K562 (cell line): ENCODE measurements at regions not wholly inside any gene's neighbourhood (a gene's known extent, or its start where the extent isn't known, plus 50 kb on each side); places are given as distances from the start of the nearest gene placed in this dataset.

Source experiments
- ATAC-seq: fragments of 200-7000 bp; cut with Tn5 transposase; 3 replicates; pipeline ENCODE4 v1.9.1; 2020; ENCODE audit warnings: moderate library complexity
- BruUV-seq: library from RNA; stranded (reverse); fragments of 400-500 nt; replicated peaks from 2 replicates; lab custom pipeline; 2021; lab: Mats Ljungman, UMichigan
- CTCF ChIA-PET: fragments of 300-600 bp; formaldehyde crosslinking; extraction: SDS; loops from one replicate; lab custom pipeline; 2021; ENCODE audit warnings: low intra/inter-chr PET ratio; lab: Yijun Ruan, JAX
- POLR2A ChIA-PET: fragments of 300-600, 350-650 bp; sonication (Branson Sonifier 250); formaldehyde crosslinking; extraction: SDS; loops from one replicate; lab custom pipeline; 2021; ENCODE audit warnings: antibody characterized with exemption, inconsistent platforms; lab: Yijun Ruan, JAX
- DNase-seq, 4 experiments: peaks; one replicate each; pipeline versions ENCODE4 v3.0.0 to v3.0.0-alpha.2; 2011 to 2018; ENCODE audit warnings: low spot score in 3 of 4, mixed read lengths in 3 of 4; ENCODE audit errors: extremely low read depth in 1 of 4
- FAIRE-seq: peaks from 2 replicates; lab custom pipeline; 2011; peaks lifted over from hg19 to GRCh38; lab: Jason Lieb, UNC
- H2AFZ ChIP-seq: 2 replicates; pipeline ENCODE4 v1.6.0; 2011; ENCODE audit warnings: low read depth, low read length, control low read depth, inconsistent platforms
- H3K27ac ChIP-seq: fragments of 200-600 bp; 3 replicates; pipeline ENCODE4 v1.8.0; 2011; ENCODE audit warnings: low read depth, mild to moderate bottlenecking, control low read depth, inconsistent platforms, low read length, moderate library complexity, mixed read lengths; ENCODE audit errors: extremely low read depth
- H3K27me3 ChIP-seq, 2 experiments: fragments of 300-600 bp in 1 of 2; 2 replicates in 1 of 2; 3 replicates in 1 of 2; pipeline versions ENCODE4 v1.6.0 to v1.8.0; 2011; ENCODE audit warnings: inconsistent platforms in 2 of 2, low read length in 2 of 2, mild to moderate bottlenecking in 1 of 2, mixed read lengths in 1 of 2, moderate library complexity in 1 of 2; ENCODE audit not compliant: control insufficient read depth in 2 of 2, insufficient read depth in 2 of 2
- H3K36me3 ChIP-seq: fragments of 300-600 bp; 3 replicates; pipeline ENCODE4 v1.8.0; 2011; ENCODE audit warnings: mild to moderate bottlenecking, low read length, inconsistent platforms; ENCODE audit not compliant: control insufficient read depth, insufficient read depth
- H3K4me1 ChIP-seq, 2 experiments: fragments of 200-600 bp in 1 of 2; replicated peaks in 1 of 2; 2 replicates in 1 of 2; 3 replicates in 1 of 2; pipeline versions ENCODE4 v1.5.1 to v1.8.0; 2011; ENCODE audit warnings: inconsistent platforms in 2 of 2, low read length in 2 of 2, mild to moderate bottlenecking in 1 of 2, mixed read lengths in 1 of 2, moderate library complexity in 1 of 2; ENCODE audit not compliant: control insufficient read depth in 2 of 2, insufficient read depth in 2 of 2
- H3K4me2 ChIP-seq: 2 replicates; pipeline ENCODE4 v1.6.1; 2011; ENCODE audit warnings: low read length, control low read depth, inconsistent platforms, mixed read lengths; ENCODE audit not compliant: insufficient read depth
- H3K4me3 ChIP-seq: fragments of 200-600 bp; sonication (generic), shearing (Covaris generic); 2 replicates; pipeline ENCODE4 v1.5.1; 2016; ENCODE audit warnings: control low read depth, inconsistent platforms
- H3K79me2 ChIP-seq: fragments of 200-600 bp; 3 replicates; pipeline ENCODE4 v1.8.0; 2011; ENCODE audit warnings: low read length, inconsistent platforms; ENCODE audit not compliant: control insufficient read depth, insufficient read depth
- H3K9ac ChIP-seq, 2 experiments: 2 replicates each; pipeline versions ENCODE4 v1.6.0 to v1.6.1; 2011; ENCODE audit warnings: low read depth in 2 of 2, low read length in 2 of 2, control low read depth in 1 of 2, inconsistent platforms in 1 of 2, mild to moderate bottlenecking in 1 of 2, mixed read lengths in 1 of 2; ENCODE audit not compliant: insufficient read depth in 1 of 2
- H3K9me1 ChIP-seq: one replicate; pipeline ENCODE4 v1.6.0; 2011; ENCODE audit warnings: inconsistent platforms, mild to moderate bottlenecking, low read length, moderate library complexity; ENCODE audit not compliant: control insufficient read depth, insufficient read depth
- H3K9me3 ChIP-seq: replicated peaks from 2 replicates; pipeline ENCODE4 v1.5.1; 2011; ENCODE audit warnings: low read depth, low read length, inconsistent platforms; ENCODE audit not compliant: control insufficient read depth, insufficient read depth
- H4K20me1 ChIP-seq: replicated peaks from 2 replicates; pipeline ENCODE4 v1.6.1; 2011; ENCODE audit warnings: low read length, inconsistent platforms, mixed read lengths; ENCODE audit not compliant: control insufficient read depth, insufficient read depth
- CBX8 ChIP-seq: fragments of 200-600 bp; sonication (generic); IDR thresholded peaks from 2 replicates; pipeline ENCODE4 v1.6.1; 2012; ENCODE audit warnings: borderline replicate concordance, mixed run types, low read depth, mild to moderate bottlenecking, moderate library complexity, mixed read lengths, low read length, control low read depth, inconsistent platforms; ENCODE audit not compliant: poor library complexity, severe bottlenecking; ENCODE audit errors: extremely low read depth
- CHD2 ChIP-seq: IDR thresholded peaks from 2 replicates; pipeline ENCODE4 v1.6.1; 2011; ENCODE audit warnings: low read depth, low read length
- DDX20 ChIP-seq: fragments of 450-650 bp; IDR thresholded peaks from 2 replicates; pipeline ENCODE4 v1.6.1; 2016; ENCODE audit warnings: missing genetic modification characterization, low read depth, mild to moderate bottlenecking, missing compliant biosample characterization, moderate library complexity
- HMG20A ChIP-seq: fragments of 450-650 bp; formaldehyde crosslinking; conservative IDR thresholded peaks from 2 replicates; pipeline ENCODE4 v1.4.0; 2020; ENCODE audit warnings: mild to moderate bottlenecking, mixed read lengths
- PCBP2 ChIP-seq: fragments of 200-400 bp; formaldehyde crosslinking; IDR thresholded peaks from 2 replicates; pipeline ENCODE4 v1.6.1; 2018; ENCODE audit warnings: low read length, low read depth, mild to moderate bottlenecking, moderate library complexity; ENCODE audit not compliant: poor library complexity, severe bottlenecking
- PKNOX1 ChIP-seq: fragments of 450-650 bp; IDR thresholded peaks from 2 replicates; pipeline ENCODE4 v1.6.1; 2016
- RBM25 ChIP-seq: fragments of 200-400 bp; formaldehyde crosslinking; IDR thresholded peaks from 2 replicates; pipeline ENCODE4 v1.6.1; 2018; ENCODE audit warnings: low read length, low read depth, moderate library complexity; ENCODE audit not compliant: severe bottlenecking
- TCF3 ChIP-seq: sonication (generic); formaldehyde crosslinking; IDR thresholded peaks from 2 replicates; pipeline ENCODE4 v1.4.0; 2020; ENCODE audit warnings: mild to moderate bottlenecking, missing genetic modification reagents
- VEZF1 ChIP-seq: fragments of 200-800 bp; sonication (Bioruptor generic); IDR thresholded peaks from 2 replicates; pipeline ENCODE4 v1.6.1; 2017; ENCODE audit warnings: missing genetic modification characterization, missing compliant biosample characterization
- ZNF76 ChIP-seq: fragments of 250-450 bp; sonication (Bioruptor Pico); IDR thresholded peaks from 2 replicates; pipeline ENCODE4 v1.4.0; 2020; ENCODE audit warnings: mild to moderate bottlenecking, moderate library complexity, borderline replicate concordance
- WGBS: fragments of 100-300 bp; shearing (Covaris generic); methylation state at CpG from one replicate; pipeline ENCODE4 v1.1.6; 2016; ENCODE audit warnings: low coverage, mixed read lengths; ENCODE audit not compliant: insufficient coverage; ENCODE audit errors: missing lambda C conversion rate; 5-methylcytosine and 5-hydroxymethylcytosine counted together
- in situ Hi-C: fragments of 300-500 bp; cut with MboI; formaldehyde crosslinking; loops from 4 replicates; pipeline ENCODE4 v1.15.0; 2018; ENCODE audit warnings: inconsistent platforms, mixed read lengths
- intact Hi-C: fragments of 100-400 bp; cut with micrococcal nuclease; formaldehyde crosslinking; loops from 2 replicates; pipeline ENCODE4 v1.14.2; 2022

- TF ChIP-seq PCBP2 (no peak), ZNF76 (no peak), VEZF1 (CRISPR knock-in tag) (no peak), RBM25 (no peak), PKNOX1 (no peak), DDX20 (no peak), TCF3 (CRISPR knock-in tag) (no peak), CHD2 (no peak)
Measured at GRCh38 chr5:8865686-8866374, 680.0 kb downstream of the SEMA5A start (continued).

GRCh38 chr5:8868283-8868682 is 677.6 kb downstream of the SEMA5A start:
- intact Hi-C loops (no loop called here), in situ Hi-C loops (no loop called here)
- no peaks in the 10 kb centered on the region for H3K36me3 ChIP-seq
- ChIA-PET POLR2A (no interaction called here), CTCF (no interaction called here)
- H3K27ac ChIP-seq, result no peak overlapping the region
- no peak overlapping the region for H3K4me2 ChIP-seq
- no peaks in the 10 kb centered on the region for H3K27me3 ChIP-seq
- no peak overlapping the region for H3K4me3 ChIP-seq
- no peak overlapping the region for H3K9ac ChIP-seq
- 0% methylated on average over 1 of the region's 1 CpG for WGBS
- DNase-seq, result no peak
- H4K20me1 ChIP-seq, result no peaks in the 10 kb centered on the region
- no peaks in the 10 kb centered on the region for H3K79me2 ChIP-seq
- no peak overlapping the region for H2AFZ ChIP-seq
- no peak for FAIRE-seq
- TF ChIP-seq HMG20A (CRISPR knock-in tag), result no peak
- no peak for TF ChIP-seq CBX8
- no TSS peak for BruUV-seq
- no peaks in the 10 kb centered on the region for H3K4me1 ChIP-seq
- no peaks in the 10 kb centered on the region for H3K9me1 ChIP-seq
- no peaks in the 10 kb centered on the region for H3K9me3 ChIP-seq
- ATAC-seq, result no peak
